ENCODE measurements at regions not wholly inside any gene's neighbourhood (a gene's known extent, or its start where the extent isn't known, plus 50 kb on each side); places are given as distances from the start of the nearest gene placed in this dataset.

DNA sequence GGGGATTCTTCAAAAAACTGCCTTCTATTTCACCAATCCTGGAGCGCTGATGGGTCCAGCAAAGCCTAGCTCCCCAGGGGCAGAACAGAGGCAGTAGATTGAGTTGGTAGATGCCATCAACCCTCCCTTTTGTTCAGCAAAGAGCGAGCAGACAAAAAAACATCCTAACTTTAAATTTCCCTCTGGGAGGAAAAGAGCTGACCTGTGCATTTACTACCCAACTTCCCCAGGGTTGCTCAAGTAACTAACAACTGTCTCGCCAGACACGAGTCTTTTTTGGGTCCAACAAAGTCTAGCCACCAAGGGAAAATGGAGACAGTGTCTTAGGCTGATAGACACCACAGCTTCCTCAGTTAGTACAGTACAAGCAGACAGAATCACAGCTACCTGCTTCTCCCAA is 476.3 kb upstream of the GRIA1 start:
- Histone ChIP-seq H3K79me2 (ENCODE audit: insufficient read depth, low read length) (no peaks in the 10 kb centered on the region), H3K27me3 (ENCODE audit: insufficient read depth, low read length) (no peaks in the 10 kb centered on the region), H3K9ac (ENCODE audit: low read length) (no peak overlapping the region), H3K9me3 (ENCODE audit: control insufficient read depth in 1 of 2, insufficient read depth in 1 of 2, low read depth in 1 of 2, low read length in 2 of 2) (peaks cover 0 to 12% of the 10 kb centered on the region in 2 experiments; a peak in 2 of 4 replicates), H3K4me3 (replicated peaks in 1 of 2; ENCODE audit: low read depth in 1 of 2, low read length in 2 of 2) (no peak overlapping the region), H2AFZ (ENCODE audit: low read depth, low read length, poor library complexity, severe bottlenecking) (no peak overlapping the region), H3K4me1 (ENCODE audit: control insufficient read depth in 1 of 2, insufficient read depth in 2 of 2, low read length in 2 of 2) (no peaks in the 10 kb centered on the region), H4K20me1 (ENCODE audit: insufficient read depth) (no peaks in the 10 kb centered on the region), H3K27ac (ENCODE audit: low read depth, low read length) (no peak overlapping the region), H3K4me2 (ENCODE audit: low read length) (no peak overlapping the region), H3K36me3 (ENCODE audit: control insufficient read depth in 1 of 2, insufficient read depth in 2 of 2, low read length in 2 of 2) (no peaks in the 10 kb centered on the region), H3K9me2 (ENCODE audit: insufficient read depth) (no peaks in the 10 kb centered on the region)
- intact Hi-C loops (cut with micrococcal nuclease) = no loop called here
- DNase-seq (ENCODE audit: low read depth, low spot score) (no peak), ATAC-seq (no peak)
- CTCF ChIA-PET = no interaction called here
- BruUV-seq (replicated peaks) = no TSS peak
- POLR2A ChIA-PET = no interaction called here
- RAD21 ChIA-PET (ENCODE audit: low non-redundant PET in 1 of 2, low total read pairs in 2 of 2, uncharacterized antibody in 2 of 2, unreplicated experiment in 2 of 2) = no interaction called here
- TF ChIP-seq CEBPB (IDR thresholded peaks at IDR 0.05; ENCODE audit: low read depth) (no peak), EZH2 (IDR thresholded peaks at IDR 0.05) (no peak), TCF7L2 (IDR thresholded peaks at IDR 0.05; ENCODE audit: borderline replicate concordance, extremely low read depth, insufficient read depth, insufficient read length) (no peak), ZNF274 (IDR thresholded peaks at IDR 0.05; ENCODE audit: low read depth, low read length) (no peak), ELF1 (IDR thresholded peaks at IDR 0.05; ENCODE audit: borderline replicate concordance, low read depth) (no peak), YY1 (IDR thresholded peaks at IDR 0.05; ENCODE audit: extremely low read depth, insufficient replicate concordance, low read depth, low read length) (no peak), ZFX (IDR thresholded peaks at IDR 0.05) (no peak), CBX3 (IDR thresholded peaks at IDR 0.05; ENCODE audit: low read depth) (no peak), RAD21 (IDR thresholded peaks at IDR 0.05; ENCODE audit: low read depth) (no peak)
- TF ChIP-seq, protein P1, sequence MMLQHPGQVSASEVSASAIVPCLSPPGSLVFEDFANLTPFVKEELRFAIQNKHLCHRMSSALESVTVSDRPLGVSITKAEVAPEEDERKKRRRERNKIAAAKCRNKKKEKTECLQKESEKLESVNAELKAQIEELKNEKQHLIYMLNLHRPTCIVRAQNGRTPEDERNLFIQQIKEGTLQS (IDR thresholded peaks at IDR 0.05) = no peak

DNA sequence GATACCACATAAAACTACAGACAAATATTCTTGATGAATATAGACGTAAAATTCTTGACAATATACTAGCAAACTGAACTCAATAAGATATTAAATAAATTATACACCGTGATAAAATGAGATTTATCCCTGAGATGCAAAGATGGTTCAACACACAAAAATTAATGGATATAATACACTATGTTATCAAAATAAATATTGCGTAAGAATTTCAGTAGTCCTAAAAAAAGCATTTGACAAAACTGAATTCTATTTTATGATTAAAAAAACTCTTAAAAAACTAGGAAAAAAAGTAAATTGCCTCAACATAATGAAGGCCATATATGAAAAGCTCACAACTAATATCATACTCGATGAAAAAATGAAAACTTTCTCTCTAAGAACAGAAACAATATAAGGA is 472.3 kb upstream of the GRIA1 start:
- Histone ChIP-seq H3K9me2 (ENCODE audit: insufficient read depth) (no peaks in the 10 kb centered on the region), H3K27me3 (ENCODE audit: insufficient read depth, low read length) (no peaks in the 10 kb centered on the region), H3K9ac (ENCODE audit: low read length) (no peak overlapping the region), H4K20me1 (ENCODE audit: insufficient read depth) (no peaks in the 10 kb centered on the region), H2AFZ (ENCODE audit: low read depth, low read length, poor library complexity, severe bottlenecking) (no peak overlapping the region), H3K4me2 (ENCODE audit: low read length) (no peak overlapping the region), H3K9me3 (ENCODE audit: control insufficient read depth in 1 of 2, insufficient read depth in 1 of 2, low read depth in 1 of 2, low read length in 2 of 2) (peaks cover 4 to 12% of the 10 kb centered on the region in 2 experiments; a peak in 2 of 4 replicates), H3K4me3 (replicated peaks in 1 of 2; ENCODE audit: low read depth in 1 of 2, low read length in 2 of 2) (no peak overlapping the region), H3K27ac (ENCODE audit: low read depth, low read length) (no peak overlapping the region), H3K36me3 (ENCODE audit: control insufficient read depth in 1 of 2, insufficient read depth in 2 of 2, low read length in 2 of 2) (no peaks in the 10 kb centered on the region), H3K79me2 (ENCODE audit: insufficient read depth, low read length) (no peaks in the 10 kb centered on the region), H3K4me1 (ENCODE audit: control insufficient read depth in 1 of 2, insufficient read depth in 2 of 2, low read length in 2 of 2) (no peaks in the 10 kb centered on the region)
- DNase-seq (ENCODE audit: low read depth, low spot score) (no peak), ATAC-seq (no peak)
- TF ChIP-seq ELF1 (IDR thresholded peaks at IDR 0.05; ENCODE audit: borderline replicate concordance, low read depth) (no peak), EZH2phosphoT487 (IDR thresholded peaks at IDR 0.05; ENCODE audit: borderline replicate concordance) (no peak), SIN3A (IDR thresholded peaks at IDR 0.05; ENCODE audit: low read depth) (no peak), EZH2 (IDR thresholded peaks at IDR 0.05) (no peak), EGR1 (IDR thresholded peaks at IDR 0.05; ENCODE audit: low read depth) (no peak)
- TF ChIP-seq, protein P2, sequence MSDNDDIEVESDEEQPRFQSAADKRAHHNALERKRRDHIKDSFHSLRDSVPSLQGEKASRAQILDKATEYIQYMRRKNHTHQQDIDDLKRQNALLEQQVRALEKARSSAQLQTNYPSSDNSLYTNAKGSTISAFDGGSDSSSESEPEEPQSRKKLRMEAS (IDR thresholded peaks at IDR 0.05) = no peak
- TF ChIP-seq, protein P1 (IDR thresholded peaks at IDR 0.05) = no peak
- TF ChIP-seq, protein P3, sequence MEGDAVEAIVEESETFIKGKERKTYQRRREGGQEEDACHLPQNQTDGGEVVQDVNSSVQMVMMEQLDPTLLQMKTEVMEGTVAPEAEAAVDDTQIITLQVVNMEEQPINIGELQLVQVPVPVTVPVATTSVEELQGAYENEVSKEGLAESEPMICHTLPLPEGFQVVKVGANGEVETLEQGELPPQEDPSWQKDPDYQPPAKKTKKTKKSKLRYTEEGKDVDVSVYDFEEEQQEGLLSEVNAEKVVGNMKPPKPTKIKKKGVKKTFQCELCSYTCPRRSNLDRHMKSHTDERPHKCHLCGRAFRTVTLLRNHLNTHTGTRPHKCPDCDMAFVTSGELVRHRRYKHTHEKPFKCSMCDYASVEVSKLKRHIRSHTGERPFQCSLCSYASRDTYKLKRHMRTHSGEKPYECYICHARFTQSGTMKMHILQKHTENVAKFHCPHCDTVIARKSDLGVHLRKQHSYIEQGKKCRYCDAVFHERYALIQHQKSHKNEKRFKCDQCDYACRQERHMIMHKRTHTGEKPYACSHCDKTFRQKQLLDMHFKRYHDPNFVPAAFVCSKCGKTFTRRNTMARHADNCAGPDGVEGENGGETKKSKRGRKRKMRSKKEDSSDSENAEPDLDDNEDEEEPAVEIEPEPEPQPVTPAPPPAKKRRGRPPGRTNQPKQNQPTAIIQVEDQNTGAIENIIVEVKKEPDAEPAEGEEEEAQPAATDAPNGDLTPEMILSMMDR (IDR thresholded peaks at IDR 0.05 in 2 of 3, conservative IDR thresholded peaks at IDR 0.05 in 1 of 3; ENCODE audit: borderline replicate concordance in 1 of 3, insufficient read depth in 1 of 3, low read depth in 2 of 3, low read length in 2 of 3) = no peak
- ChIA-PET RAD21 (ENCODE audit: low non-redundant PET in 1 of 2, low total read pairs in 2 of 2, uncharacterized antibody in 2 of 2, unreplicated experiment in 2 of 2) (no interaction called here), CTCF (no interaction called here), POLR2A (no interaction called here)
- no TSS peak for BruUV-seq (replicated peaks)
- intact Hi-C loops (cut with micrococcal nuclease) = no loop called here
